Stimulated activated CD4-positive, alpha-beta T cell treated with anti-CD3 and anti-CD28 coated beads, Interleukin-1b, Interleukin-23, amount 100 ng/mL, for 24 hours (primary cell): ENCODE measurements at regions not wholly inside any gene's neighbourhood (a gene's known extent, or its start where the extent isn't known, plus 50 kb on each side); places are given as distances from the start of the nearest gene placed in this dataset.
"Not testable (repeated sequence)": the region's sequence is repeated elsewhere in the genome, so short reads cannot be mapped to it uniquely, and the experiment has no call there.

Source experiments
- DNase-seq, 4 experiments: peaks; one replicate each; pipeline ENCODE4 v3.0.0-alpha.2; 2020; ENCODE audit warnings: low read depth in 4 of 4, low spot score in 1 of 4

DNA sequence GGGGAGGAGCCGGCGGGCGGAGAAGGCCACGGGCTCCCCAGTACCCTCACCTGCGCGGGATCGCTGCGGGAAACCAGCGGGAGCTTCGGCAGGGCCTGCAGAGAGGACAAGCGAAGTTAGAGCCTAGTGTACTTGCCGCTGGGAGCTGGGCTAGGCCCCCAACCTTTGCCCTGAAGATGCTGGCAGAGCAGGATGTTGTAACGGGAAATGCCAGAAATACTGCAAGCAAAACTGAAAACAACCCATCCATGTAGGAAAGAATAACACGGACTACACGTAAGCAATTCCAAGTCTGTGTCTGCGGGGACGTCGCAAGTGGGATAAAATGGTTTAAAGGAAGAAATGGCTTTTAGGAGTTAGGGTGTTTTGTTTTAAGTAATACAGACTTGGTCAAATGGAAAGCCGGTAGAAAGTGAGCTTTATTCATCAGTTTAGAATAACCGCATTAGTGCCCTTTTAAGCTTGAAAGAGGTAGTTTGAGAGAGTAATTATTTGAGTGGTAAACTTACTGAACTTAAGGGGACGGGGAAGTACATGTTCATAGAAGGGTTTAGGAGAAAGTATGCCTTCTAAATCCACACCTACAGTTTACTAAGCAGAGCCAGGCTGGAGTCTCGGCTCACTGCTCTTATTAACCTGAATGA lies 121.3 kb upstream of the NIPA1 start:
- DNase-seq = peak in 1 of 4 experiments; percentile 4

DNA sequence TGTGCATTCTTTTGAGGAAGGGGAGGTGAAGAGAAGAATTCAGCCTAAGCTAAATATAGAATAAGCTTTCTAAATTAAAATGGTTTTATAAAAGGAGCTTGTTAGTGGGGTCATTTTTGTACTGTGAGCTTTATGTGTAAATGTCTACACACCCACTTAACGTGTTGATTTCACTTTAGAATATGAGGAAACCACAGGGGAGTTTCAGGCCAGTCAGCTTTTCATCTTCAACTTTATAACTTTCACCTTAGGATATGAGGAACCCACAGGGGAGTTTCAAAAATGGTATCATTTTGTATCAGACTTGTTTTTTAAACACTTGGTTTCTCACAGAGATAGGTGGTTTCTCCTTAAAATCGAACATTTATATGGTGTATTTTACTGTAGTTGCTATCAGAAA lies 120.7 kb upstream of the NIPA1 start:
- DNase-seq = not testable (repeated sequence)

DNA sequence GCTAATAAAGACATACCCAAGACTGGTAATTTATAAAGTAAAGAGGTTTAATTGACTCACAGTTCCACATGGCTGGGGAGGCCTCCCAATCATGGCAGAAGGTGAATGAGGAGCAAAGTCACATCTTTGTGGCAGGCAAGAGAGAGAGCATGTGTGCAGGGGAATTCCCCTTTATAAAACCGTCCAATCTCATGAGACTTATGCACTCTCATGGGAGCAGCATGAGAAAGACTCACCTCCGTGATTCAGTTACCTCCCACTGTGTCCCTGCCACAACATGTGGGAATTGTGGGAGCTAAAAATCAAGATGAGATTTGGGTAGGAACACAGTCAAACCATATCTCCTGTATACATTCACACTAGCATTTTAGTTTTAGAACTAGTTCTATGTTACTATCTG lies 101.7 kb upstream of the NIPA1 start:
- DNase-seq = not testable (repeated sequence)

DNA sequence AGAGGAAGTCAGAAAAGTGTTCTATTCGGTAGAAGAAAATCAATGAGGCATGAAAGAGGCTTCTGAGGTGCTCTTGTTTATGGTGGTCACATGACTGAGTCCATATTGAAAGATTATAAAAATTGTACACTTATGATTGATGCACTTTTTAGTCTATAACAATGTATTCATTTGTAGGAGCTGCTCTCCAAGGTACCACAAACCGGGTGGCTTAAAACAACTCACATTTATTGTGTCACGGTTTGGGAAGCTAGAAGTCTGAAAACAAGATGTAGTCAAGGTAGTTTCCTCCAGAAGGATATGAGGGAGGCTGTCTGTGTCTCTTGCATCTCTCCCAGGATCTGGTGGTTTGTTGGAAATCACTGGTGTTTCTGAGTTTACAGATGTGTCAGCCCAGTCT lies 86.6 kb upstream of the NIPA1 start:
- not testable (repeated sequence) for DNase-seq

DNA sequence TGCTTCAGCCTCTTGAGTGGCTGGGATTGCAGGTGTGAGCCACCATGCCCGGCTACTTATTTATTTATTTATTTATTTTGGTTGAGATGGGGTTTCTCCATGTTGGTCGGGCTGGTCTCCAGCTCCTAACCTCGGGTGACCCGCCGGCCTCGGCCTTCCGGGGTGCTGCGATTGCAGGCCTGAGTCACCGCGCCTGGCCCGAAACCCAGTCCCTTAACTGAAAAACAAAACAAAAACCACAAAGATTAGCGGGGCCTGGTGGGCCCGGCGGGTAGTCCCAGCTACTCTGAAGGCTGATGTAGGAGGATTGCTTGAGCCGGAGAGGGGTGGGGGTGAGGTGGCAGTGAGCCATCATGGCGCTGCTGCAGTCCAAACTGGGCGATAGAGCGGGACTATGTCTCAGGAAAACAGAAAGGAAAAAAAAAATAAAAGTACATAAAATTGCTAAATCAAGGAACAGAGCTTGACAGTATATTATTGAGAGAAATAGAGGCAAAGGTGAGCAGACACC lies 75.6 kb upstream of the NIPA1 start:
- not testable (repeated sequence) for DNase-seq

DNA sequence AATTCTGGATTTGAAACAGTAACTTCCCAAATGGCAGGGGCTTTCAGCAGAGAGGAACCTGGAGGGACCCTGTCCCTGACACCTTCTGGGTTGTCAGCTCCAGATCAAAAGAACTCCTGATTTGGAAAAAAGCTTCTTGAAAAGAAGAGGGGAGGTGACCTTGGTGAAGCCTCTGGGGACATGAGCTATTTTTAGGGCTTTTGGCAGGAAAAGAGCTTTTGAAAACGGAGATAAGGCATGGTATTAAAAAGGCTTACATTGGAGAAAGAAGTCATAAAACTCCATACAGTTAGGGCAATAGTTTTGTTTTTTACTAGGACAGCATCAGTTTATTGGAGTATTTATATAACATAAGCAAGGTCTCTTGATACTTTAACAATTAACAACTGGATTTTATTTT lies 72.5 kb upstream of the NIPA1 start:
- DNase-seq = not testable (repeated sequence)

DNA sequence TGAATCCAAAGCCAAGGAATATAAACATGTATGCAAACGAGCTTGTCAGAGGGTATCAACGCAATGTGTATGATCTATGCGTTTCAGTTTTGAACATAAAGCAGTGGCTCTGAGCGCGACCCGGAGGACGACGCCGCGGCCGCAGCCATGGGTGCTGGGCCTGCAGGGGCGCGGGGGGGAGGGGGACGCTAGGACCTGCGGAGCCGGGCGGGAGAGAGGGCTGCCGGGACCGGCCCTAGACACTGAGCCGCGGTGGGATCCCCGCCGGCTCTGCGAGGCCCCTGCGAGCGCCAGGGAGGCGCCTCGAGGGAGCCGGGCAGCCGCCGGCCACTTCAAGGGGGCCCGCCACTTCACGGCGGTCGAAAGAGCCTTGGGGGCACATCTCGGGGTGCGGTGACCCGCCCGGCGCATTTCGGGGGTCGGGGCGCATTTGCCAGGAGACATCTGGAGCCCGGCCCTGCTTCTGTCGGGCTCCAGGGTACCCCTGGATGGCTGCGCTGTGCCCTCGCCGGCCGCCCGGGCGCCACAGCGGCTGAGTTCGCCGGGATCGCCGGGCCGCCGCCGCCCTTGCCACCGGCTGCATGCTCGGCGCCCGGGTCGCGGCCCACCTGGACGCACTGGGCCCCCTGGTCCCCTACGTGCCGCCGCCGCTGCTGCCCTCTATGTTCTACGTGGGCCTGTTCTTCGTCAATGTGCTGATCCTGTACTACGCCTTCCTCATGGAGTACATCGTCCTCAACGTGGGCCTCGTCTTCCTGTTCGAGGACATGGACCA lies 71.9 kb upstream of the NIPA1 start:
- not testable (repeated sequence) for DNase-seq

DNA sequence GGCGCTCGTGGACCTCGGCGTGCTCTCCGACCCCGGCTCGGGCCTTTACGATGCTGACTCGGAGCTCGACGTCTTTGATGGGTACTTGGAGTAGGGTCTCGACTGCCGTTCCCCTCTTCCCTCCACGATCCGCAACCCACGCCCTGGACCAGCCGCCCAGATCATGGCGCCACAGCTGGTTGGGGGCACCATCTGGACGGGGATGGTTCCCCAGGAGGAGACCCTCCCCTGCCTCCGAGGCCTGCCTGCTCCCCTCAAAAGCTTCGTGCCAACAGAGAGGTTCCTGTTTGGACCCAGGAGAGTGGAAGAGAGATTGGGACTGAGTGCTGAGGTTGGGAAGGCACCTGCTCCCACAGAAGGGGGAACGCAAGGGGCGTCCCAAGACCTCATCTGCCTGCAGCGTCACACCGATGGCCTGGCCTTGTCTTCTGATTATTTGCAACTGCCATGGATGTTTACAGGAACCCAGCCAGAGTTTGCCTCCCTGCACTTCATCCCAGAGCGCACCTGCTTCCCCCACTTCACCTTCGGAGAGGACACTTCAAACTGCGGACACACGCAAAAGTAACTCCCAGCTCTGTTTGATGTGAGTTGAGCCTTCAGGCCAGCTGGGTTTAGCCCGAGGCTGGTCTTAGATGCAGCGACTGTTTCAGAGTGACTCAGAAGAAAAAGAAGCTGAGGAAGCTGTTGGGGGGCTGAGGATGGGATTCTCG lies 71.2 kb upstream of the NIPA1 start:
- DNase-seq = not testable (repeated sequence)

DNA sequence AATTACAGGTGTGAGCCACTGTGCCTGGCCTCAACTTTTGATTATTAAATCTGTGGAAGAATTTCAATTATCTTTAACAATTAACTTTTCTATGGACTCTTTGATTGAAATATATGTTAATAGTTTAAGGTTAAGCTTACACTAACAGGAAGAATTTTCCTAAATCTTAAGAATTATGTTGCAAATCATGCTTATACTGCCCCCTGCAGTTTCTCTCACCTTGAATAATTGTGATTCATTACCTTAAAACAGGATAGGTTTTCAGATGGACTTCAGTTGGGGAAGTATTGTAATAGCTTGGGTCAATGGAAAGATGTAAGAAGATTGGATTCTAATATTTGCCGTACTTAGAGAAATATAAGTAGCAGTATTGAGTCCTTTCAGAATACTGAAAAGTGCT lies 66.5 kb upstream of the NIPA1 start:
- not testable (repeated sequence) for DNase-seq

DNA sequence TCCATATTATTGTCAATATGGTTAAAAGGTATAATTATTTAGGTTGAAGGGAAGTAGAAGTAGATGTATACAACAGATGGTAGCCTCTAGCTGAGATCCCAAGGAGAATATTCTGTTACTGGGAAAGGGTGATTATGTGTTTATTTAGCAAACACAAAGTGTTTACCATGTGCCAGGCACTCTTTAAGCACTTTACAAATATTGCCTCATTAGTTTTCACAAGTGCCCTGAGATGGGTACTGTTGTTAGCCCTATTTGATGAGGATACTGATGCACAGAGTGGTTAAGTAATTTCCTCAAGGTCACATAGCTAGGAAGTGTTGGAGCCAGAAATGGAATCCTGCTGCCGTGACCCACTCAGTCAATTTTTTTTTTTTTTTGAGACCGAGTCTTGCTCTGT lies 60.3 kb upstream of the NIPA1 start:
- not testable (repeated sequence) for DNase-seq

DNA sequence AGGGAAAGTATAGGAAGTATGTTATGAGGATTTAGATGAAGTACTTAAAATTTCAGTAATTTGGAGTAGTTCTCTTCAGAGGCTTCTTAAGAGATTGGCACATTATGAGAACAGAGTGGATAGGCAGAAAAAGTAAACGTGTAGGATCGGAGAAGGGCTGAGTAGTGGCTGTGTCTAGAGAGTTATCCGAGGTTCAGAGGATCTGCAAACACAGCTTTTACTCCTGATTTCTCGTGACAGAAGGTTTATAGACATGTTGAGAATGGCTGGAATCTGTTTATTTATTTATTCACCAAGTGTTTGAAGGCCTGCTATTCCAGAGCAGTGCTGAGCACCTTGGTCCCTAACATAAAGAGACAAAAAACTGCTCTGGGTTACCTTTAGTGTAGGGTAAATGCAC lies 51.4 kb upstream of the NIPA1 start:
- DNase-seq = not testable (repeated sequence)

DNA sequence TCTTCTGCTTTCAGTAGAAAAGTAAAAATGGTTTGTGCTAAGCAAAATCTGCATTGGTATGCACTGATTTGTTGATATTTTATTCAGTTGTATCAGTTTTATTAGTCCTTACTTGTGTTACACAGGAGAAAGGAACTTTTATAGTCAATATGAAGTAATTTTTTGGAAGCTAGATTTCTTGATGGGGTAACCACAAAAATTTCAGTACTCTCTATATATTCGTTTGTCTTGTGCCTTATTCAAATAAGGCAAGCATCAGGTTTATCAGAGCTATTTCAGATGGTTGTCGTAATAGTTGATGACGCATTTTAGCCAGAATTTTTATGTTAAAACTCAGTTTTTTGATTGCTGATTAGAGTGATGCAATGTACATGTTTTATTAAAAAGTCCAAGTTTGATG lies 50.7 kb upstream of the NIPA1 start:
- DNase-seq = no peak

DNA sequence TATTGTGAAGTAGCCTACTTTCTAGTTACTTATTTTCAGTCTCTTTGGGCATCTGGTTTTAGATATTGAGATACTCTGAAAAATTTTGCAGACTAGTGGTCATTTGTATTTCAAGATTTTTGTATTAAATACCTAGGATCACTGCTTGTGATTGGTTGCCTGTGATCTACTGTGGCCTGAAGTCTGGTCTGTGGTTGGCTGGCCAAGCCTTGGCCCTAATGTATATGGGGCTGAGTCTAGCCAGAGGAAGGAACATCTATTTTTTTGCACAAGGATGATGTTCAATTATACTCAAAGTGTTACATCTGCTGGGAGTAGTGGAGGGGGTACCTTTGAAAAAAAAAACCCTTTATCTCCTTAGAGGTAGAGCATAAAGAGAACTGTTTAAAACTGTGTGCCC lies 50.2 kb upstream of the NIPA1 start:
- DNase-seq = not testable (repeated sequence)
